Activated naive CD4-positive, alpha-beta T cell treated with anti-CD3 and anti-CD28 coated beads, Interleukin-2, amount 50 U/mL, for 24 hours (primary cell): ENCODE measurements at regions not wholly inside any gene's neighbourhood (a gene's known extent, or its start where the extent isn't known, plus 50 kb on each side); places are given as distances from the start of the nearest gene placed in this dataset.

Experiments used
- H3K27ac Mint-ChIP-seq: one replicate; pipeline ENCODE4 v1.8.0; 2021; ENCODE audit warnings: mild to moderate bottlenecking, mixed read lengths
- H3K27me3 Mint-ChIP-seq: one replicate; pipeline ENCODE4 v1.8.0; 2021; ENCODE audit warnings: mixed read lengths
- H3K36me3 Mint-ChIP-seq: one replicate; pipeline ENCODE4 v1.8.0; 2021; ENCODE audit warnings: mixed read lengths
- H3K4me1 Mint-ChIP-seq: one replicate; pipeline ENCODE4 v1.8.0; 2021; ENCODE audit warnings: mixed read lengths
- H3K4me3 Mint-ChIP-seq: one replicate; pipeline ENCODE4 v1.8.0; 2021; ENCODE audit warnings: mild to moderate bottlenecking, mixed read lengths
- H3K9me3 Mint-ChIP-seq: one replicate; pipeline ENCODE4 v1.8.0; 2021; ENCODE audit warnings: mixed read lengths

GRCh38 chr20:51906679-51907078 lies 104.4 kb upstream of the SALL4 start:
- Mint-ChIP-seq H3K9me3 (no peaks in the 10 kb centered on the region), H3K36me3 (no peaks in the 10 kb centered on the region), H3K27me3 (peaks cover 6% of the 10 kb centered on the region), H3K4me1 (no peaks in the 10 kb centered on the region), H3K4me3 (no peak overlapping the region), H3K27ac (no peak overlapping the region)

DNA sequence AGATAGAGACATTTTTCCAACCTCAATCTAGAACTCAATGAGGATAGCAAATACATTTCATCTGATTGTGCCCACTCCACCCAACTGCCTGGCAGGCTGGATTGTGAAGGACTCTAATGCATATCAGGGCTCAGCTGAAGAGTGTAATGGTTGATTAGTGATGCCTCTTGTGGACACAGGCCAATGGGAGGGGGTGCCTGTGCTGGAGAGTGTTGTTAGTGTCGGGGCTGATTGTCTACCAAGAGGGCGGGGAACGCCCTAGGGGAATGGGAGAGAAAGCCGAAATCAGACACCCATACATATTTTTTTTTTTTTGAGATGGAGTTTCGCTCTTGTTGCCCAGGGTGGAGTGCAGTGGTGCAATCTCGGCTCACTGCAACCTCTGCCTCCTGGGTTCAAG lies 103.7 kb upstream of the SALL4 start:
- Mint-ChIP-seq H3K27ac (no peak overlapping the region), H3K36me3 (no peaks in the 10 kb centered on the region), H3K4me3 (no peak overlapping the region), H3K27me3 (peaks cover 6% of the 10 kb centered on the region), H3K9me3 (no peaks in the 10 kb centered on the region), H3K4me1 (no peaks in the 10 kb centered on the region)

GRCh38 chr20:51902933-51903332 lies 100.6 kb upstream of the SALL4 start:
- H3K4me3 Mint-ChIP-seq: no peak overlapping the region

GRCh38 chr20:51900443-51900842 lies 98.1 kb upstream of the SALL4 start:
- H3K36me3 Mint-ChIP-seq: peaks cover 1% of the 10 kb centered on the region
- no peak overlapping the region for H3K27ac Mint-ChIP-seq
- H3K4me1 Mint-ChIP-seq: no peaks in the 10 kb centered on the region
- no peaks in the 10 kb centered on the region for H3K9me3 Mint-ChIP-seq
- peaks cover 1% of the 10 kb centered on the region for H3K27me3 Mint-ChIP-seq
- H3K4me3 Mint-ChIP-seq: no peak overlapping the region

More at GRCh38 chr20:51902933-51903332, 100.6 kb upstream of the SALL4 start:
- H3K27me3 Mint-ChIP-seq: peaks cover 4% of the 10 kb centered on the region
- no peaks in the 10 kb centered on the region for H3K9me3 Mint-ChIP-seq
- no peak overlapping the region for H3K27ac Mint-ChIP-seq
- H3K36me3 Mint-ChIP-seq: peaks cover 1% of the 10 kb centered on the region
- no peaks in the 10 kb centered on the region for H3K4me1 Mint-ChIP-seq

DNA sequence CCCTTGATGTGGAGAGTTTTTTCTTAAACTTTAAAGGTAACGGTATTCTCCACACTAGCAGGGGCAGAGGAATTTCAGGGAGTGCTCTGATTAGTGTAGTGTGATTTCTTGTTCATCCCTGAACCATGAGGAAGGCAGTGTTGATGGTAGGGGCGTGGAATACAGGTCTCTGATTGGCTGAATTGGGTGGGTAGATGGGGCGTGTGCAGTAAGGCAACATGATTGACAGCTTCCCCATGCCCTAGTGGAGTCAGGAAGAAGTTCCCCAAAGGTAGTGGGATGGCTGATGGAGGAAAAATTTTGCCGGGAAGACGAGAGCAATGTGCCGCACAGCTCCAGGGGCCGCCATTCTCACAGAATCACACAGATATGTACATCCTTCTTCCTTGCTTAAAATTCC lies 97.4 kb upstream of the SALL4 start:
- no peaks in the 10 kb centered on the region for H3K9me3 Mint-ChIP-seq
- peaks cover 1% of the 10 kb centered on the region for H3K27me3 Mint-ChIP-seq
- no peaks in the 10 kb centered on the region for H3K4me1 Mint-ChIP-seq
- no peak overlapping the region for H3K4me3 Mint-ChIP-seq
- H3K36me3 Mint-ChIP-seq: peaks cover 1% of the 10 kb centered on the region
- no peak overlapping the region for H3K27ac Mint-ChIP-seq

- H3K36me3 Mint-ChIP-seq: peaks cover 1% of the 10 kb centered on the region
- H3K27me3 Mint-ChIP-seq: no peaks in the 10 kb centered on the region
- no peaks in the 10 kb centered on the region for H3K9me3 Mint-ChIP-seq
- H3K4me3 Mint-ChIP-seq: no peak overlapping the region
- H3K4me1 Mint-ChIP-seq: no peaks in the 10 kb centered on the region
- H3K27ac Mint-ChIP-seq: no peak overlapping the region
These were observed 96.5 kb upstream of the SALL4 start for GRCh38 chr20:51898788-51899187.

- no peak overlapping the region for H3K27ac Mint-ChIP-seq
- no peak overlapping the region for H3K4me3 Mint-ChIP-seq
- peaks cover 3% of the 10 kb centered on the region for H3K27me3 Mint-ChIP-seq
- H3K36me3 Mint-ChIP-seq: peaks cover 1% of the 10 kb centered on the region
- no peaks in the 10 kb centered on the region for H3K4me1 Mint-ChIP-seq
- H3K9me3 Mint-ChIP-seq: no peaks in the 10 kb centered on the region
These were observed 92.3 kb upstream of the SALL4 start for GRCh38 chr20:51894619-51895018.

- H3K4me3 Mint-ChIP-seq: no peak overlapping the region
- H3K27ac Mint-ChIP-seq: no peak overlapping the region
- peaks cover 3% of the 10 kb centered on the region for H3K27me3 Mint-ChIP-seq
- no peaks in the 10 kb centered on the region for H3K9me3 Mint-ChIP-seq
- peaks cover 1% of the 10 kb centered on the region for H3K36me3 Mint-ChIP-seq
- H3K4me1 Mint-ChIP-seq: no peaks in the 10 kb centered on the region
These were observed 91.9 kb upstream of the SALL4 start for GRCh38 chr20:51894201-51894600.

DNA sequence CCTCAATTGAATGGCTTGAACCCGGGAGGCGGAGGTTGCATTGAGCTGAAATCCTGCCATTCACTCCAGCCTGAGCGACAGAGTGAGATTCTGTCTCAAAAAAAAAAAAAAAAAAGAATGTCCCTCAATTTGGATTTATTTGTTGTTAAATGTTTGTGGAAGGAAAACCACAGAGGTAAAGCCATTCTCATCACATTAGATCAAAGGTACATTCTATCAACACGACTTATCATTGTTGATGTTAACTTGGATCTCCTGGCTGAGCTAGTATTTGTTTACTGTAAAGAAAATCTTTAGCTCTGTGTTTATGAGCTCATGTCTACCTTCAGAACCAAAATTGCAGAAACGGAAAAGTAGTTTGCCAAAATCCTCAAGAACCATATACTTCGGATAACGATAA lies 91.4 kb upstream of the SALL4 start:
- Mint-ChIP-seq H3K4me3 (no peak overlapping the region), H3K9me3 (no peaks in the 10 kb centered on the region), H3K4me1 (no peaks in the 10 kb centered on the region), H3K27ac (no peak overlapping the region), H3K36me3 (no peaks in the 10 kb centered on the region), H3K27me3 (peaks cover 3% of the 10 kb centered on the region)

DNA sequence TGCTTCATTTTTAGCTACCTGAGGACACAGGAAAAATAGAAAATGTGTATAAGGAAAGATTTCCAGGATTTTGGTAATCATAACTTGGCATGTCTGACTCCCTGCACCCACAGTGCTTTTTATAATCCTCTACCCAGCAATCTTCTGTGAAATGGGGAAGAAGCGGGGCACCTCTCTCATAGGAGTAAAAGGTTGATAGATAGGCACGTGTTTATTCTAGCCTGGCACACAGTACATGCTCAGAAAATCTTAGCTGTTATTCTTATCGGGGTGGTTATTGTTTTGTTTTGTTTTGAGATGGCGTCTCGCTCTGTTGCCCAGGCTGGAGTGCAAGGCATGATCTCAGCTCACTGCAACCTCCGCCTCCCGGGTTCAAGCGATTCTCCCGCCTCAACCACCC lies 87.7 kb upstream of the SALL4 start:
- H3K9me3 Mint-ChIP-seq: no peaks in the 10 kb centered on the region
- H3K36me3 Mint-ChIP-seq: no peaks in the 10 kb centered on the region
- H3K27ac Mint-ChIP-seq: no peak overlapping the region
- no peak overlapping the region for H3K4me3 Mint-ChIP-seq
- no peaks in the 10 kb centered on the region for H3K4me1 Mint-ChIP-seq
- H3K27me3 Mint-ChIP-seq: peaks cover 3% of the 10 kb centered on the region

- no peaks in the 10 kb centered on the region for H3K36me3 Mint-ChIP-seq
These were observed 87.1 kb upstream of the SALL4 start for GRCh38 chr20:51889466-51889865.

GRCh38 chr20:51888291-51888690 lies 86.0 kb upstream of the SALL4 start:
- Mint-ChIP-seq H3K27ac (no peak overlapping the region), H3K36me3 (no peaks in the 10 kb centered on the region), H3K27me3 (peaks cover 1% of the 10 kb centered on the region), H3K4me1 (no peaks in the 10 kb centered on the region), H3K9me3 (no peaks in the 10 kb centered on the region), H3K4me3 (no peak overlapping the region)

More at GRCh38 chr20:51889466-51889865, 87.1 kb upstream of the SALL4 start:
- Mint-ChIP-seq H3K9me3 (no peaks in the 10 kb centered on the region), H3K4me3 (no peak overlapping the region), H3K27ac (no peak overlapping the region), H3K4me1 (no peaks in the 10 kb centered on the region), H3K27me3 (peaks cover 3% of the 10 kb centered on the region)

- Mint-ChIP-seq H3K9me3 (no peaks in the 10 kb centered on the region), H3K27ac (no peak overlapping the region), H3K4me1 (no peaks in the 10 kb centered on the region), H3K36me3 (no peaks in the 10 kb centered on the region), H3K27me3 (peaks cover under 1% of the 10 kb centered on the region), H3K4me3 (no peak overlapping the region)
These were observed 84.7 kb upstream of the SALL4 start for GRCh38 chr20:51886891-51887608.

GRCh38 chr20:51886341-51886740 lies 84.0 kb upstream of the SALL4 start:
- H3K4me3 Mint-ChIP-seq: no peak overlapping the region
- H3K36me3 Mint-ChIP-seq: no peaks in the 10 kb centered on the region
- H3K9me3 Mint-ChIP-seq: no peaks in the 10 kb centered on the region
- H3K4me1 Mint-ChIP-seq: no peaks in the 10 kb centered on the region
- H3K27ac Mint-ChIP-seq: no peak overlapping the region
- peaks cover 4% of the 10 kb centered on the region for H3K27me3 Mint-ChIP-seq

DNA sequence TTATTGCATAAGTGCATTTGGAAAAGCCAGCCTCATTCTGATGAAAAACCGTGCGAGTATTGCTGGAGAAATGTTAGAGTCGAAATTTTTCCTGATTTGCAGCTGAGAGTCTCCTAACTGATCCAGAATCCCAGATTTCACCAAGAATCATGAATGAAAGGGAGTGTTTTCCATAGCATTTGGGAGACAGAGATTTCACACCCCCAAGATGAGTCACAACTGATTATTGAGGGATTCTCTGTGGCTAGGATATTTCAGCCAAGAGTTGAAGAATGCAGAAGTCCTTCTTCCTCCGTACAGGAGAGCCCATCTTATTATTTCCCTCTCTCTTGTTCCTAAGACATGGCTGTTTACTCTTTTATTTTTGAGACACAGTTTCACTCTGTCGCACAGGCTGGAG lies 82.2 kb upstream of the SALL4 start:
- no peaks in the 10 kb centered on the region for H3K4me1 Mint-ChIP-seq
- peaks cover 4% of the 10 kb centered on the region for H3K27me3 Mint-ChIP-seq
- H3K27ac Mint-ChIP-seq: no peak overlapping the region
- no peaks in the 10 kb centered on the region for H3K9me3 Mint-ChIP-seq
- no peak overlapping the region for H3K4me3 Mint-ChIP-seq
- H3K36me3 Mint-ChIP-seq: no peaks in the 10 kb centered on the region

DNA sequence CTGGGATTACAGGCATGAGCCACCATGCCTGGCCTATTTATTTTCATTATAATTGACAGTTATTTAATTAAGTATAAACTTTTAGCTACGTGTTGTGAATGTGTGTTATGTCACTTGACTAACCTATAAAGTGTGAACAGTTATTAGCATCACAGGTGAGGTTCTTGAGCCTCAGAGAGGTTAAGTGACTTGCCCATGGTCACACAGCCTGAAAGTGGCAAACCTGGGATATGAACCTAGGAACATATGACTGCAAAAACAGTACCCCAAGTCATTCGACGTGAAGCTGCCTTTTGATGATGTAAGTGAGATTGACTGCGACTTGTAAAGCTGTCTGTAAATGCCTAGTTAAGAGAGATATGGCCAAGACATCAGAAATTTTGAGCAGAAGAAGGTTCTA lies 77.9 kb upstream of the SALL4 start:
- Mint-ChIP-seq H3K4me1 (no peaks in the 10 kb centered on the region), H3K36me3 (no peaks in the 10 kb centered on the region), H3K27me3 (peaks cover 8% of the 10 kb centered on the region), H3K27ac (no peak overlapping the region), H3K4me3 (no peak overlapping the region), H3K9me3 (no peaks in the 10 kb centered on the region)
